Esophagus squamous epithelium (tissue), 4 donors: ENCODE measurements at regions not wholly inside any gene's neighbourhood (a gene's known extent, or its start where the extent isn't known, plus 50 kb on each side); places are given as distances from the start of the nearest gene placed in this dataset.

ENCODE experiments used
- POLR2A ChIP-seq, 4 donors: fragments of 450-650 bp; IDR thresholded peaks; one replicate each; pipeline ENCODE4 v1.6.1; 2017; ENCODE audit warnings: antibody characterized with exemption in 4 of 4, mild to moderate bottlenecking in 4 of 4, moderate library complexity in 3 of 4
- TF ChIP-seq, protein P1 (sequence below), 6 experiments: fragments of 450-650 bp in 4 of 6; fragments of 200-600 bp in 2 of 6; sonication (generic) in 2 of 6; IDR thresholded peaks; one replicate each; pipeline ENCODE4 v1.5.1; 2016 to 2019; ENCODE audit warnings: antibody characterized with exemption in 6 of 6, mild to moderate bottlenecking in 4 of 6, moderate library complexity in 4 of 6

- TF ChIP-seq, protein P1, sequence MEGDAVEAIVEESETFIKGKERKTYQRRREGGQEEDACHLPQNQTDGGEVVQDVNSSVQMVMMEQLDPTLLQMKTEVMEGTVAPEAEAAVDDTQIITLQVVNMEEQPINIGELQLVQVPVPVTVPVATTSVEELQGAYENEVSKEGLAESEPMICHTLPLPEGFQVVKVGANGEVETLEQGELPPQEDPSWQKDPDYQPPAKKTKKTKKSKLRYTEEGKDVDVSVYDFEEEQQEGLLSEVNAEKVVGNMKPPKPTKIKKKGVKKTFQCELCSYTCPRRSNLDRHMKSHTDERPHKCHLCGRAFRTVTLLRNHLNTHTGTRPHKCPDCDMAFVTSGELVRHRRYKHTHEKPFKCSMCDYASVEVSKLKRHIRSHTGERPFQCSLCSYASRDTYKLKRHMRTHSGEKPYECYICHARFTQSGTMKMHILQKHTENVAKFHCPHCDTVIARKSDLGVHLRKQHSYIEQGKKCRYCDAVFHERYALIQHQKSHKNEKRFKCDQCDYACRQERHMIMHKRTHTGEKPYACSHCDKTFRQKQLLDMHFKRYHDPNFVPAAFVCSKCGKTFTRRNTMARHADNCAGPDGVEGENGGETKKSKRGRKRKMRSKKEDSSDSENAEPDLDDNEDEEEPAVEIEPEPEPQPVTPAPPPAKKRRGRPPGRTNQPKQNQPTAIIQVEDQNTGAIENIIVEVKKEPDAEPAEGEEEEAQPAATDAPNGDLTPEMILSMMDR (IDR thresholded peaks at IDR 0.05): no peak
- no peak for TF ChIP-seq POLR2A (IDR thresholded peaks at IDR 0.05)
These were observed 889.8 kb downstream of the TRHDE start for GRCh38 chr12:73161970-73162369.
